ENCODE measurements at regions not wholly inside any gene's neighbourhood (a gene's known extent, or its start where the extent isn't known, plus 50 kb on each side); places are given as distances from the start of the nearest gene placed in this dataset.

GRCh38 chr11:80435345-80435744 lies 994.5 kb upstream of the TENM4 start:
- no peak overlapping the region for H3K4me3 ChIP-seq
- no peaks in the 10 kb centered on the region for H3K79me2 ChIP-seq
- no peaks in the 10 kb centered on the region for H3K9me2 ChIP-seq (replicated peaks; ENCODE audit: insufficient read depth)
- no peaks in the 10 kb centered on the region for H3K4me1 ChIP-seq (ENCODE audit: insufficient read depth)
- TF ChIP-seq EZH2 (IDR thresholded peaks at IDR 0.05; ENCODE audit: borderline replicate concordance) = no peak
- no peak for TF ChIP-seq CTCF (IDR thresholded peaks at IDR 0.05; ENCODE audit: poor library complexity)
- no peak for TF ChIP-seq EZH2phosphoT487 (IDR thresholded peaks at IDR 0.05; ENCODE audit: low read depth, severe bottlenecking, unreplicated experiment)
- no peaks in the 10 kb centered on the region for H4K20me1 ChIP-seq (ENCODE audit: insufficient read depth, poor library complexity, severe bottlenecking)
- H3K4me2 ChIP-seq = no peak overlapping the region
- H3K36me3 ChIP-seq (replicated peaks; ENCODE audit: insufficient read depth, low read depth) = no peaks in the 10 kb centered on the region
- H2AFZ ChIP-seq = no peak overlapping the region
- H3K9me3 ChIP-seq (ENCODE audit: low read depth) = no peaks in the 10 kb centered on the region
- no peak overlapping the region for H3K27ac ChIP-seq
- H3K27me3 ChIP-seq = no peaks in the 10 kb centered on the region
- DNase-seq (ENCODE audit: low spot score) = no peak

- no peaks in the 10 kb centered on the region for H3K9me3 ChIP-seq (ENCODE audit: low read depth)
- WGBS (ENCODE audit: low lambda C conversion rate, missing lambda C conversion rate) = 80% methylated on average over 2 of the region's 2 CpGs
- H4K20me1 ChIP-seq (ENCODE audit: insufficient read depth, poor library complexity, severe bottlenecking) = no peaks in the 10 kb centered on the region
- no peak overlapping the region for H3K4me2 ChIP-seq
- H3K27me3 ChIP-seq = no peaks in the 10 kb centered on the region
- H3K36me3 ChIP-seq (replicated peaks; ENCODE audit: insufficient read depth, low read depth) = no peaks in the 10 kb centered on the region
- H3K79me2 ChIP-seq = no peaks in the 10 kb centered on the region
- H3K27ac ChIP-seq = no peak overlapping the region
- H3K4me1 ChIP-seq (ENCODE audit: insufficient read depth) = no peaks in the 10 kb centered on the region
- H3K9me2 ChIP-seq (replicated peaks; ENCODE audit: insufficient read depth) = no peaks in the 10 kb centered on the region
- TF ChIP-seq CTCF (IDR thresholded peaks at IDR 0.05; ENCODE audit: poor library complexity) (no peak), EZH2 (IDR thresholded peaks at IDR 0.05; ENCODE audit: borderline replicate concordance) (no peak), EZH2phosphoT487 (IDR thresholded peaks at IDR 0.05; ENCODE audit: low read depth, severe bottlenecking, unreplicated experiment) (no peak)
- H2AFZ ChIP-seq = no peak overlapping the region
- H3K4me3 ChIP-seq = no peak overlapping the region
- DNase-seq (ENCODE audit: low spot score) = no peak
These were observed 991.2 kb upstream of the TENM4 start for GRCh38 chr11:80432057-80432456.

- Histone ChIP-seq H2AFZ (no peak overlapping the region), H3K9me2 (replicated peaks; ENCODE audit: insufficient read depth) (no peaks in the 10 kb centered on the region), H3K79me2 (no peaks in the 10 kb centered on the region), H3K4me3 (no peak overlapping the region), H3K4me2 (no peak overlapping the region), H4K20me1 (ENCODE audit: insufficient read depth, poor library complexity, severe bottlenecking) (no peaks in the 10 kb centered on the region), H3K27me3 (no peaks in the 10 kb centered on the region), H3K27ac (no peak overlapping the region), H3K36me3 (replicated peaks; ENCODE audit: insufficient read depth, low read depth) (no peaks in the 10 kb centered on the region), H3K4me1 (ENCODE audit: insufficient read depth) (no peaks in the 10 kb centered on the region), H3K9me3 (ENCODE audit: low read depth) (no peaks in the 10 kb centered on the region)
- no peak for TF ChIP-seq EZH2phosphoT487 (IDR thresholded peaks at IDR 0.05; ENCODE audit: low read depth, severe bottlenecking, unreplicated experiment)
- no peak for TF ChIP-seq CTCF (IDR thresholded peaks at IDR 0.05; ENCODE audit: poor library complexity)
- no peak for DNase-seq (ENCODE audit: low spot score)
- 85% methylated on average over 2 of the region's 2 CpGs for WGBS (ENCODE audit: low lambda C conversion rate, missing lambda C conversion rate)
These were observed 983.3 kb upstream of the TENM4 start for GRCh38 chr11:80424012-80424695.

GRCh38 chr11:80420374-80420773 lies 979.5 kb upstream of the TENM4 start:
- no peak for DNase-seq (ENCODE audit: low spot score)
- Histone ChIP-seq H2AFZ (no peak overlapping the region), H3K4me3 (no peak overlapping the region), H3K27ac (no peak overlapping the region), H3K79me2 (no peaks in the 10 kb centered on the region), H3K36me3 (replicated peaks; ENCODE audit: insufficient read depth, low read depth) (no peaks in the 10 kb centered on the region), H3K4me1 (ENCODE audit: insufficient read depth) (no peaks in the 10 kb centered on the region), H3K9me2 (replicated peaks; ENCODE audit: insufficient read depth) (no peaks in the 10 kb centered on the region), H3K4me2 (no peak overlapping the region), H3K27me3 (no peaks in the 10 kb centered on the region), H4K20me1 (ENCODE audit: insufficient read depth, poor library complexity, severe bottlenecking) (no peaks in the 10 kb centered on the region), H3K9me3 (ENCODE audit: low read depth) (no peaks in the 10 kb centered on the region)
- WGBS (ENCODE audit: low lambda C conversion rate, missing lambda C conversion rate) = 77% methylated on average over 1 of the region's 1 CpG
- TF ChIP-seq EZH2phosphoT487 (IDR thresholded peaks at IDR 0.05; ENCODE audit: low read depth, severe bottlenecking, unreplicated experiment) (no peak), CTCF (IDR thresholded peaks at IDR 0.05; ENCODE audit: poor library complexity) (no peak), EZH2 (IDR thresholded peaks at IDR 0.05; ENCODE audit: borderline replicate concordance) (no peak)
